ENCODE measurements at regions not wholly inside any gene's neighbourhood (a gene's known extent, or its start where the extent isn't known, plus 50 kb on each side); places are given as distances from the start of the nearest gene placed in this dataset.
"Not testable (repeated sequence)": the region's sequence is repeated elsewhere in the genome, so short reads cannot be mapped to it uniquely, and the experiment has no call there.

DNA sequence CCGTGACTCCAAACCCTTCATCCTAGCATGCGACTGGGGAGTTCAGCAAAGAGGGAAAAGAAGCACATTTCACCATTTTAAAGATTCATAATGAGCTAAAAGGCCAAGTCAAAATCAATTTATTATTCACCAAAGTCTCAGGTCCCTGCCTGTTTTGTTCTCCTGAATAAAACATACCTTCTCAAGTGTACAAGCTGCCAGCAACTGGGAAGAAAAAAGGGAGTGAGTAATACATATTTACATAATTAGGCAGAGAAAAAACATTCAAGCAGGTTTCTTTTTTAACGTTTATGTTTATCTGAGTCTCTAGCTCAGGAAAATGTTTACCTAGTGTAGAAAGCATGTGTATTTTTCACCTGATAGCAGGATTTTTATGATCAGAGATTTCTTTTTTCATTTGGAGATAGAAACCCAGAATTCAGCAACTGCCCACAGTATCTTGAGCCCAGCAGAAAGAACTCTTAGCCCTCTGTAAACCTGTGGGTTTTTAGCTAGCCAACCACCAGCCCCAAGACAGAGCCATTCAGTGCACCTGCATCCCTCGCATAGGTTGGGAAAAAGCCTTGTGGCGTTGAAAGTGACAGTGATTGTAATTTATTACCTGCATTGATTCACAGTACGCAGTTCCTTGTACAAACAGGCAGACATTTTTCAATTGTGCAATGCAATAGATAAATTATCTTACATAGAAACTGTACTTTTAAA, 117.9 kb upstream of the GRIA1 start:
- TF ChIP-seq, protein P1, sequence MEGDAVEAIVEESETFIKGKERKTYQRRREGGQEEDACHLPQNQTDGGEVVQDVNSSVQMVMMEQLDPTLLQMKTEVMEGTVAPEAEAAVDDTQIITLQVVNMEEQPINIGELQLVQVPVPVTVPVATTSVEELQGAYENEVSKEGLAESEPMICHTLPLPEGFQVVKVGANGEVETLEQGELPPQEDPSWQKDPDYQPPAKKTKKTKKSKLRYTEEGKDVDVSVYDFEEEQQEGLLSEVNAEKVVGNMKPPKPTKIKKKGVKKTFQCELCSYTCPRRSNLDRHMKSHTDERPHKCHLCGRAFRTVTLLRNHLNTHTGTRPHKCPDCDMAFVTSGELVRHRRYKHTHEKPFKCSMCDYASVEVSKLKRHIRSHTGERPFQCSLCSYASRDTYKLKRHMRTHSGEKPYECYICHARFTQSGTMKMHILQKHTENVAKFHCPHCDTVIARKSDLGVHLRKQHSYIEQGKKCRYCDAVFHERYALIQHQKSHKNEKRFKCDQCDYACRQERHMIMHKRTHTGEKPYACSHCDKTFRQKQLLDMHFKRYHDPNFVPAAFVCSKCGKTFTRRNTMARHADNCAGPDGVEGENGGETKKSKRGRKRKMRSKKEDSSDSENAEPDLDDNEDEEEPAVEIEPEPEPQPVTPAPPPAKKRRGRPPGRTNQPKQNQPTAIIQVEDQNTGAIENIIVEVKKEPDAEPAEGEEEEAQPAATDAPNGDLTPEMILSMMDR (IDR thresholded peaks at IDR 0.05), result no peak
- Histone ChIP-seq H3K4me1 (no peaks in the 10 kb centered on the region), H3K4me3 (no peak overlapping the region), H3K36me3 (no peaks in the 10 kb centered on the region), H3K27ac (no peak overlapping the region), H3K27me3 (no peaks in the 10 kb centered on the region), H3K9me3 (no peaks in the 10 kb centered on the region)
- intact Hi-C loops (cut with DNase I), result no loop called here
- DNase-seq (ENCODE audit: low spot score in 2 of 2), result no peak

DNA sequence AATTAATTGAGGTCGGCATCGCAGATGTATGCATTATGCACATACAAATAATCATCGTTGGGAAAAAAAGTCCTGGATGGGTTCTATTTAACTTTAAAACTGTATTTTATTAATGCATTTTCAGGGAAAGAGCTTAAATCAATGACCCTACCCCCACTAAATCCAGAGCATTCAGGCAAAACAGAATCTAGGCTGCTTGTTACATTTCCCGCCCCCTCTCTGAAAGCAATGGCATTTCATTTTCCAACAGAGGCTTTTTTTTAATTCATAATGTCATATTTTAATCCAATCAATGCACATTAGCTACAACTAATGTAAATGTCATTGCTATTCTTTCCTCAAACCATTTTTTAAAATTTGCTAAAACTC, 117.4 kb upstream of the GRIA1 start:
- TF ChIP-seq, protein P1 (IDR thresholded peaks at IDR 0.05), result no peak
- DNase-seq (ENCODE audit: low spot score in 2 of 2), result no peak
- Histone ChIP-seq H3K4me3 (no peak overlapping the region), H3K27ac (no peak overlapping the region), H3K4me1 (no peaks in the 10 kb centered on the region), H3K9me3 (no peaks in the 10 kb centered on the region), H3K36me3 (no peaks in the 10 kb centered on the region), H3K27me3 (no peaks in the 10 kb centered on the region)
- intact Hi-C loops (cut with DNase I), result no loop called here

GRCh38 chr5:153381630-153382029, 108.8 kb upstream of the GRIA1 start:
- H3K27ac ChIP-seq; H3K27me3 ChIP-seq; H3K9me3 ChIP-seq; H3K4me3 ChIP-seq; H3K36me3 ChIP-seq; H3K4me1 ChIP-seq; DNase-seq (ENCODE audit: low spot score in 2 of 2); intact Hi-C loops (cut with DNase I): not testable (repeated sequence)

GRCh38 chr5:153390569-153390968, 99.9 kb upstream of the GRIA1 start:
- TF ChIP-seq, protein P1 (IDR thresholded peaks at IDR 0.05), result no peak
- intact Hi-C loops (cut with DNase I), result loop anchor here (5.0 to 10.0 kb wide), 2 partner anchors 237 to 574 kb away; no protein-coding TSS in a partner anchor
- H3K4me3 ChIP-seq, result no peak overlapping the region

GRCh38 chr5:153399595-153399994, 90.9 kb upstream of the GRIA1 start:
- Histone ChIP-seq H3K4me1 (peaks cover 0 to 15% of the 10 kb centered on the region in 2 donors), H3K27ac (peak overlapping the region; percentile 76 to 80), H3K4me3 (no peak overlapping the region), H3K9me3 (no peaks in the 10 kb centered on the region), H3K27me3 (no peaks in the 10 kb centered on the region), H3K36me3 (no peaks in the 10 kb centered on the region)
- TF ChIP-seq, protein P1 (IDR thresholded peaks at IDR 0.05), result no peak
- intact Hi-C loops (cut with DNase I), result loop anchor here (5.0 to 10.0 kb wide), 2 partner anchors 173 to 565 kb away; no protein-coding TSS in a partner anchor
- DNase-seq (ENCODE audit: low spot score in 2 of 2), result no peak

More at GRCh38 chr5:153390569-153390968, 99.9 kb upstream of the GRIA1 start:
- Histone ChIP-seq H3K36me3 (no peaks in the 10 kb centered on the region), H3K27ac (peak overlapping the region in 1 of 2 donors; percentile 43), H3K27me3 (no peaks in the 10 kb centered on the region), H3K9me3 (no peaks in the 10 kb centered on the region), H3K4me1 (no peaks in the 10 kb centered on the region)
- no peak for DNase-seq (ENCODE audit: low spot score in 2 of 2)

DNA sequence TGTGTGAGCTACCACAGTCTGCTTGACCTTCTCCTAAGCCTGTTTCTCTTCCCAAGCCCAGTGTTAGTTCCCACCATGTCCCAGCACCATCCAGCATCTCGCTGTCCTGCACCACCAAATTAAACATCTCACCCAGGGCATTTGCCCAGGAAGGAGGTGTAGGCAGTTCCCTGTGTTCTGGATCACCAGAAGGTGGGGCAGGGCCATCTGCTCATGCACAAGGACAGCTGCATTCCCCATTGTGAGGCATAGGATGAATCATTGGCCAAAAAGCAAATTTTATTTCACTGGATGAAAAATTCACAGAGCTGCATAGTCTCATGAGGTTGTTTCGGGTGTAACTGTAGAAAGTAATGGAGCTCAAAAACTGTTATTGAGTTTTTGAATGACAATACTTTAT, 89.5 kb upstream of the GRIA1 start:
- no peak overlapping the region for H3K4me3 ChIP-seq
- no peaks in the 10 kb centered on the region for H3K36me3 ChIP-seq
- H3K4me1 ChIP-seq, result peaks cover 0 to 15% of the 10 kb centered on the region in 2 donors
- intact Hi-C loops (cut with DNase I), result loop anchor here (5.0 kb wide), 1 partner anchor 41 kb away; no protein-coding TSS in a partner anchor
- TF ChIP-seq, protein P1 (IDR thresholded peaks at IDR 0.05), result no peak
- DNase-seq (ENCODE audit: low spot score in 2 of 2), result no peak
- no peaks in the 10 kb centered on the region for H3K27me3 ChIP-seq
- H3K27ac ChIP-seq, result peak overlapping the region in 1 of 2 donors; percentile 76
- no peaks in the 10 kb centered on the region for H3K9me3 ChIP-seq
